SK-N-SH treated with all-trans-retinoic acid at 6 μM for 48 hours (cell line): ENCODE measurements at regions not wholly inside any gene's neighbourhood (a gene's known extent, or its start where the extent isn't known, plus 50 kb on each side); places are given as distances from the start of the nearest gene placed in this dataset.

Source experiments
- ARNTL ChIP-seq: fragments of 450-650 bp; formaldehyde crosslinking; IDR thresholded peaks from 2 replicates; pipeline ENCODE4 v1.5.0; 2020; ENCODE audit warnings: low read depth, mild to moderate bottlenecking, moderate library complexity, borderline replicate concordance
- CREB5 ChIP-seq: fragments of 250-450 bp; sonication (Bioruptor Pico); IDR thresholded peaks from 2 replicates; pipeline ENCODE4 v1.5.1; 2020; ENCODE audit warnings: low read depth, mild to moderate bottlenecking, moderate library complexity
- CSDC2 ChIP-seq: fragments of 250-450 bp; sonication (Bioruptor Pico); IDR thresholded peaks from 2 replicates; pipeline ENCODE4 v1.5.0; 2020; ENCODE audit warnings: mild to moderate bottlenecking, moderate library complexity
- GLIS3 ChIP-seq: fragments of 250-450 bp; sonication (Bioruptor Pico); IDR thresholded peaks from 2 replicates; pipeline ENCODE4 v1.5.0; 2020; ENCODE audit warnings: mild to moderate bottlenecking, moderate library complexity
- ISL1 ChIP-seq: fragments of 250-450 bp; sonication (Bioruptor Pico); IDR thresholded peaks from 2 replicates; pipeline ENCODE4 v2.1.2; 2022; ENCODE audit warnings: mild to moderate bottlenecking, moderate library complexity
- SNAI2 ChIP-seq: fragments of 250-450 bp; sonication (Bioruptor Pico); IDR thresholded peaks from 2 replicates; pipeline ENCODE4 v1.5.0; 2020; ENCODE audit warnings: mild to moderate bottlenecking, moderate library complexity
- ZFP3 ChIP-seq: fragments of 250-450 bp; sonication (Bioruptor Pico); IDR thresholded peaks from 2 replicates; pipeline ENCODE4 v1.5.0; 2020; ENCODE audit warnings: mild to moderate bottlenecking, moderate library complexity
- ZFP30 ChIP-seq: fragments of 450-650 bp; formaldehyde crosslinking; IDR thresholded peaks from 2 replicates; pipeline ENCODE4 v1.5.0; 2022; ENCODE audit warnings: mild to moderate bottlenecking, moderate library complexity
- ZNF8 ChIP-seq: fragments of 450-650 bp; formaldehyde crosslinking; IDR thresholded peaks from 2 replicates; pipeline ENCODE4 v1.5.0; 2020; ENCODE audit warnings: mild to moderate bottlenecking, moderate library complexity
- TF ChIP-seq, protein P1 (sequence below): fragments of 250-450 bp; sonication (Bioruptor Pico); IDR thresholded peaks from 2 replicates; pipeline ENCODE4 v1.8.0; 2021; ENCODE audit warnings: low read depth, mild to moderate bottlenecking, moderate library complexity, borderline replicate concordance

GRCh38 chr2:53028746-53029423 is 738.7 kb upstream of the CHAC2 start:
- TF ChIP-seq CREB5 (CRISPR knock-in tag) (no peak), SNAI2 (CRISPR knock-in tag) (no peak), ZFP30 (no peak), GLIS3 (CRISPR knock-in tag) (no peak), ZNF8 (CRISPR knock-in tag) (no peak), ISL1 (CRISPR knock-in tag) (no peak), CSDC2 (CRISPR knock-in tag) (no peak), ARNTL (CRISPR knock-in tag) (no peak), ZFP3 (CRISPR knock-in tag) (no peak)
- TF ChIP-seq, protein P1, sequence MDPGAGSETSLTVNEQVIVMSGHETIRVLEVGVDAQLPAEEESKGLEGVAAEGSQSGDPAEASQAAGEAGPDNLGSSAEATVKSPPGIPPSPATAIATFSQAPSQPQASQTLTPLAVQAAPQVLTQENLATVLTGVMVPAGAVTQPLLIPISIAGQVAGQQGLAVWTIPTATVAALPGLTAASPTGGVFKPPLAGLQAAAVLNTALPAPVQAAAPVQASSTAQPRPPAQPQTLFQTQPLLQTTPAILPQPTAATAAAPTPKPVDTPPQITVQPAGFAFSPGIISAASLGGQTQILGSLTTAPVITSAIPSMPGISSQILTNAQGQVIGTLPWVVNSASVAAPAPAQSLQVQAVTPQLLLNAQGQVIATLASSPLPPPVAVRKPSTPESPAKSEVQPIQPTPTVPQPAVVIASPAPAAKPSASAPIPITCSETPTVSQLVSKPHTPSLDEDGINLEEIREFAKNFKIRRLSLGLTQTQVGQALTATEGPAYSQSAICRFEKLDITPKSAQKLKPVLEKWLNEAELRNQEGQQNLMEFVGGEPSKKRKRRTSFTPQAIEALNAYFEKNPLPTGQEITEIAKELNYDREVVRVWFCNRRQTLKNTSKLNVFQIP (CRISPR knock-in tag) = no peak
